ENCODE measurements at regions not wholly inside any gene's neighbourhood (a gene's known extent, or its start where the extent isn't known, plus 50 kb on each side); places are given as distances from the start of the nearest gene placed in this dataset.

DNA sequence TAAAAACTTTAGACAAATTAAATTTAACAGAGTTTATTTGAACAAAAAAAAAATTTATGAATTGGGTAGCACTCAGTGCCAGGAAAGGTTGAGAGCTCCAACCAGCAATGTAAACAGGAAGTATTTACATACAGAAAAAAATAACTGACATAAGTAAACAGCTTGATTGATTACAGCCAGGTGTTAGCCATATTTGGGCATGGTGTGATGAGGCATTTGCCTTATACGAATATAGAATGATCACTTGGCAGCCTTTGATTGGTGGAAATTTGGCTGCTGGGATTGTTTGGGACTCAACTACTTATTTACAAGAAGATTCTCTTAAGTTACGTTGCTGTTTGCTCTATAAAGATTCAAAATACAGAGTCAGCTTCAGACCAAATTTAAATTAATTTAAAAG, 172.0 kb downstream of the ADAM29 start:
- TF ChIP-seq, protein P1, sequence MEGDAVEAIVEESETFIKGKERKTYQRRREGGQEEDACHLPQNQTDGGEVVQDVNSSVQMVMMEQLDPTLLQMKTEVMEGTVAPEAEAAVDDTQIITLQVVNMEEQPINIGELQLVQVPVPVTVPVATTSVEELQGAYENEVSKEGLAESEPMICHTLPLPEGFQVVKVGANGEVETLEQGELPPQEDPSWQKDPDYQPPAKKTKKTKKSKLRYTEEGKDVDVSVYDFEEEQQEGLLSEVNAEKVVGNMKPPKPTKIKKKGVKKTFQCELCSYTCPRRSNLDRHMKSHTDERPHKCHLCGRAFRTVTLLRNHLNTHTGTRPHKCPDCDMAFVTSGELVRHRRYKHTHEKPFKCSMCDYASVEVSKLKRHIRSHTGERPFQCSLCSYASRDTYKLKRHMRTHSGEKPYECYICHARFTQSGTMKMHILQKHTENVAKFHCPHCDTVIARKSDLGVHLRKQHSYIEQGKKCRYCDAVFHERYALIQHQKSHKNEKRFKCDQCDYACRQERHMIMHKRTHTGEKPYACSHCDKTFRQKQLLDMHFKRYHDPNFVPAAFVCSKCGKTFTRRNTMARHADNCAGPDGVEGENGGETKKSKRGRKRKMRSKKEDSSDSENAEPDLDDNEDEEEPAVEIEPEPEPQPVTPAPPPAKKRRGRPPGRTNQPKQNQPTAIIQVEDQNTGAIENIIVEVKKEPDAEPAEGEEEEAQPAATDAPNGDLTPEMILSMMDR (IDR thresholded peaks at IDR 0.05), result no peak

- TF ChIP-seq, protein P1 (IDR thresholded peaks at IDR 0.05), result no peak
Observed at GRCh38 chr4:175091649-175092048, 173.5 kb downstream of the ADAM29 start.

- TF ChIP-seq, protein P1 (IDR thresholded peaks at IDR 0.05), result no peak
Observed at GRCh38 chr4:175092114-175092513, 174.0 kb downstream of the ADAM29 start.

GRCh38 chr4:175103403-175103802, 185.2 kb downstream of the ADAM29 start:
- TF ChIP-seq, protein P1 (IDR thresholded peaks at IDR 0.05), result no peak

- TF ChIP-seq, protein P1 (IDR thresholded peaks at IDR 0.05), result no peak
Observed at GRCh38 chr4:175106301-175106700, 188.1 kb downstream of the ADAM29 start.

DNA sequence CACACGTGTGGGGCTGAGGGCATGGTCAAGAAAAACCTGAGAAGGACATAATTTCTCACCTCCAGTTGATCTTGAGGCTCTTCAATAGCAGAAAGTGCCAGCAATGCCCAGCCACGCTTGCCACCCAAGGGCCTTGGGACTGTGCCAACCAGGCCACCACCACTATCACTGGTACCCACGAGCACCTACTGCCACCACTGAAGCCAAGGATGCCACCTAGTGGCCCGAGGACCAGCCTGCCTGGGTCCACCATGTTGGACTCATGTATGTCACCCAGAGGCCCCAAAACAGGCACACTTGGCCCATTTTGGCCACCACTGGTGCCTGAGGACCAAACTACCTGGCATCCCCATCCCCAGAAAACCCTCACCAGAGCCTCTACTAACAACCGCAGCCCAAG, 191.8 kb downstream of the ADAM29 start:
- TF ChIP-seq, protein P1 (IDR thresholded peaks at IDR 0.05), result no peak

DNA sequence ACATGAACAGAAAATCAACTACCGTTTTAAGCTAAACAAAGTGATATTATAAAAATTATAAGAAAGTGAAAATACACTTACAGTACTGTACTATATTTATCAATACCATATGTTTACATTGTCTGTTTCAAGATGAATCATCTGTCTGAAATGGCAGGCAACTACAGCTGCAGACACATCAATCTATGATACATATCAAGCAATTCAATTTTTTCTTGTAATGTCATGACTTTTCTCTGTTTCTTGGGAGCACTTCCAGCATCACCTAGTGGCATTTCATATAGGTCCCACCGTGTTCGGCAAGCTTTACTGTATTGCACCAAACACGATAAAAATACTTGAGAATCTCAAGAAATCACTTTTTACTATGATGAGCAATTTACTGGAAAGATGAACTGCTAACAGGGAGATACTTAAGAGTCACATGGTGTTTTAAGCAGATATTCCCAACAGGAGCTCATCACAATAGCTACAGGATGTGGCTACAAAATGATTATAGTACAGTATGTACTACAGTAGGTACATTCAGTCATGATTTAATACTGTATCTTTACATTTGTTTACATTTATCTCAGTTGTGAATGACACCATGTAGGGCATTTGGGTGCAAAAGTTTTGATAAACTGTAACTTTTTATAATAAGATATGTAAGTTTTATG, 207.4 kb downstream of the ADAM29 start:
- TF ChIP-seq, protein P1 (IDR thresholded peaks at IDR 0.05), result no peak

DNA sequence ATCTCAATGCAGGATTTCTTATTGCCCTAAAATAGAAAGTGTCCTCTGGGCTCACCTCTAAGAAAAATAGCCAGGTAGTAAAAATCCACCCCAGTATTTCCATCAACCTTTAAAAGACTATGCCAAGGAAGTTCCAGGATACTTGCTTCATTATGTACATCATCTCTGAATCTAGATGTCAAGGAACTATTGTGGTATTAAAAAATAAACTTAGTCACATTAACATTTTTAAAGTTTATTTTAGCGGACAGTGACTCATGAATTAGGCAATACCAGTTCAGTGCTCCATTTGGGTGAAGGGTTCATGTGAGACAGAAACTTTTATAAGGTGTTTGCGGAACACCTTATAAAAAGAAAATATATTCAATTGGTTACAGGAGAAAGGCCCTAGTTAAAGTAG, 209.2 kb downstream of the ADAM29 start:
- TF ChIP-seq, protein P1 (IDR thresholded peaks at IDR 0.05), result no peak

Data from LNCAP (cell line).